ENCODE measurements at regions not wholly inside any gene's neighbourhood (a gene's known extent, or its start where the extent isn't known, plus 50 kb on each side); places are given as distances from the start of the nearest gene placed in this dataset.

DNA sequence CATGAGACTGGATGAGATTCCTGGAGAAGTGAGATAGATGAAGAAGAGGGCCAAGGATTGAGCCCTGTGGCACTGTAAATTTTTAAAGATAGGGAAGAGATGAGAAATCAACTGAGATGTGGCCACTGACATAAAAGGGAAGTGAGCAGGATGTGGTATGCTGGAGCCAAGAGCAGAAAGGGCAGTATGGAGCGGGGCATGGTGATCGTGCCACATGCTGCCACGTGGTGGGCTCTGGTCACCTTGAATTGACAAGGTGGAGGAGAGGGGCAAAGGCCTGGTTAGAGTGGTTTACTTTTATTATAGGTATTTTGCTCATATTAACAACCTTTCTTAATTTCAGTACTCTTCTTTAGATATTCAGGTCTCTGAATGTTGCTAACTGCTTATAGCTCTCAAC is 257.9 kb downstream of the NEDD1 start:
- no peak overlapping the region for H3K4me3 ChIP-seq (ENCODE audit: low read depth, low read length)
- no peak for DNase-seq (ENCODE audit: low read depth)
- in situ Hi-C loops (cut with HindIII; ENCODE audit: low sequenced_read_pairs), result no loop called here
- TF ChIP-seq, protein P1, sequence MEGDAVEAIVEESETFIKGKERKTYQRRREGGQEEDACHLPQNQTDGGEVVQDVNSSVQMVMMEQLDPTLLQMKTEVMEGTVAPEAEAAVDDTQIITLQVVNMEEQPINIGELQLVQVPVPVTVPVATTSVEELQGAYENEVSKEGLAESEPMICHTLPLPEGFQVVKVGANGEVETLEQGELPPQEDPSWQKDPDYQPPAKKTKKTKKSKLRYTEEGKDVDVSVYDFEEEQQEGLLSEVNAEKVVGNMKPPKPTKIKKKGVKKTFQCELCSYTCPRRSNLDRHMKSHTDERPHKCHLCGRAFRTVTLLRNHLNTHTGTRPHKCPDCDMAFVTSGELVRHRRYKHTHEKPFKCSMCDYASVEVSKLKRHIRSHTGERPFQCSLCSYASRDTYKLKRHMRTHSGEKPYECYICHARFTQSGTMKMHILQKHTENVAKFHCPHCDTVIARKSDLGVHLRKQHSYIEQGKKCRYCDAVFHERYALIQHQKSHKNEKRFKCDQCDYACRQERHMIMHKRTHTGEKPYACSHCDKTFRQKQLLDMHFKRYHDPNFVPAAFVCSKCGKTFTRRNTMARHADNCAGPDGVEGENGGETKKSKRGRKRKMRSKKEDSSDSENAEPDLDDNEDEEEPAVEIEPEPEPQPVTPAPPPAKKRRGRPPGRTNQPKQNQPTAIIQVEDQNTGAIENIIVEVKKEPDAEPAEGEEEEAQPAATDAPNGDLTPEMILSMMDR (IDR thresholded peaks at IDR 0.05; ENCODE audit: low read depth, low read length, missing control alignments), result no peak

DNA sequence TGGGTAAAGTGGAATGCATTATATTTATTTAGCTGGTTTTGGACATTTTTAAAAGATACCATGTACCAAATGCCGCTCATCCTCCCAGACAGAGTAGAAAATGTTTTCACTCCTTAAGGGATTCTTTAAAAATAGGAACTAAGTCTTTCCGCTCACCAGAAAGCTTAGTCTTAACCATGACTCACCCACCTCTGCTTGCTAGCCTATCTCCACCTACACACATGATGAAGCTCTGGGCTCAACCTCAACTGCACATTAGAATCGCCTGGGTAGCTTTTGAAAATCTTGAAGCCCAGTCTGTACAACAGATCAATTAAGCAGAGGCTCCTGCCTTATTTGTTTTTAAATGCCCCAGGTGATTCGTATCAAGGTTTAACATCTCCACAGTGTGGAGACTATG is 260.5 kb downstream of the NEDD1 start:
- DNase-seq (ENCODE audit: low read depth), result peak; percentile 40
- TF ChIP-seq, protein P1 (IDR thresholded peaks at IDR 0.05; ENCODE audit: low read depth, low read length, missing control alignments), result no peak
- H3K4me3 ChIP-seq (ENCODE audit: low read depth, low read length), result no peak overlapping the region
- in situ Hi-C loops (cut with HindIII; ENCODE audit: low sequenced_read_pairs), result no loop called here

DNA sequence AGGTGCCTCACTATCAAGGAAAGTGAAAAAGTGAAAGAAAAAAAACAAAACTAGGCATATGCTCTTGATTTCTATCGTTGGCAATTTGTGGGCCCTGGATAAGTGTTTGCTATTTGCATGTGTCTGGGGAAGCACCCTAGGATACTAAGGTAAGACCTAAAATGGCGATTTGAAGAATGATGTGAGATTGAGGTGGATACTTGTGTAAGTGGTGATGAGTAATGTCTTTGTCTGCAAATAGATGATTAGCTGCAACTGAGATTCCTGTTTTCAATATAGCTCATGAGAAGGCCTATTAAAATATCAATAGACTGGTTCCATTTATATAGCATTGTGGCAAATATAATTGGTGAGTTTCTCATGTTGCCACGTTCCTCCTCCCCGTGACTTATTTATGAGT is 261.7 kb downstream of the NEDD1 start:
- DNase-seq (ENCODE audit: low read depth), result no peak
- in situ Hi-C loops (cut with HindIII; ENCODE audit: low sequenced_read_pairs), result no loop called here
- TF ChIP-seq, protein P1 (IDR thresholded peaks at IDR 0.05; ENCODE audit: low read depth, low read length, missing control alignments), result no peak
- H3K4me3 ChIP-seq (ENCODE audit: low read depth, low read length), result no peak overlapping the region

GRCh38 chr12:97169889-97170567 is 263.0 kb downstream of the NEDD1 start:
- in situ Hi-C loops (cut with HindIII; ENCODE audit: low sequenced_read_pairs), result no loop called here
- H3K4me3 ChIP-seq (ENCODE audit: low read depth, low read length), result no peak overlapping the region
- DNase-seq (ENCODE audit: low read depth), result no peak
- TF ChIP-seq, protein P1 (IDR thresholded peaks at IDR 0.05; ENCODE audit: low read depth, low read length, missing control alignments), result no peak

DNA sequence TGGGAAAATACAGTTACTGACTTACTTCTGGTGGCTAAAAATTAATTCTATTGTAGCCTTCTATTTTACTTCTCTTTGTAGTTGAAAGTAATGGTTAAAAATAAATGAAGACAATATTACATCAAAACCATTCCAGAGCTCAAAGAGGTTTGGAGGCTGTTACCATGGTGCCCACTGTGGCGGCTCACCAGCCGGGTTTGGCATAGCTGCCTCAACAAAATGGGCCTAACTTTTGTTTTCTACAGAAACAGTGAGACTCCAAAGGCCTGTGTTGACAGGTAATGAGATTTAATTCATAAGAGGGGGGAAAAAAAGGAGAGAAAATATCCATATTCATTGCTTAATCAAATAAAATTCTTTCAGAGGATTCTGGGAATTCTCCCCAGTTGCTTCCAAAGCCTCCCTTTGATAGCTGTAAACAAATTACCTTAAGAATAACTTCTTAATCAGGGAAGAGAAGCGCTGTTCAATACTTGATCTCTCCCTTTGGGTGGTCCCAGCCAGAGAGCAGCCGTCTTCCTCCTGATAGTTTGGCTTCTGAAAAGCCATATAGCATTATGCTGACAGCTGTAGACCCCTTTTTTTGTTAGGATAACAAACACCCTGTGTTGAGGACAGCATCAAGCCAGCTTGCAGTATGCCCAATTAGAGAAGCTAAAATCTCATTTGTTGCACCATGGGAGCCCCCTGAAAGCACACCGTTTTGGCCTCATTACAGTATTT is 266.8 kb downstream of the NEDD1 start:
- DNase-seq (ENCODE audit: low read depth), result no peak
- in situ Hi-C loops (cut with HindIII; ENCODE audit: low sequenced_read_pairs), result no loop called here
- TF ChIP-seq, protein P1 (IDR thresholded peaks at IDR 0.05; ENCODE audit: low read depth, low read length, missing control alignments), result no peak
- no peak overlapping the region for H3K4me3 ChIP-seq (ENCODE audit: low read depth, low read length)

GRCh38 chr12:97177481-97177880 is 270.4 kb downstream of the NEDD1 start:
- TF ChIP-seq, protein P1 (IDR thresholded peaks at IDR 0.05; ENCODE audit: low read depth, low read length, missing control alignments), result no peak
- in situ Hi-C loops (cut with HindIII; ENCODE audit: low sequenced_read_pairs), result no loop called here
- DNase-seq (ENCODE audit: low read depth), result peak; percentile 55
- no peak overlapping the region for H3K4me3 ChIP-seq (ENCODE audit: low read depth, low read length)

Data from astrocyte of the cerebellum (primary cell).